ENCODE measurements at regions not wholly inside any gene's neighbourhood (a gene's known extent, or its start where the extent isn't known, plus 50 kb on each side); places are given as distances from the start of the nearest gene placed in this dataset.

GRCh38 chr20:12047838-12048432 is 130.2 kb downstream of the BTBD3 start:
- DNase-seq: no peak
- no peak for TF ChIP-seq GATA1 (IDR thresholded peaks at IDR 0.05; ENCODE audit: low read depth, low read length)
- no peak for TF ChIP-seq POLR2A (IDR thresholded peaks at IDR 0.05; ENCODE audit: low read length)

DNA sequence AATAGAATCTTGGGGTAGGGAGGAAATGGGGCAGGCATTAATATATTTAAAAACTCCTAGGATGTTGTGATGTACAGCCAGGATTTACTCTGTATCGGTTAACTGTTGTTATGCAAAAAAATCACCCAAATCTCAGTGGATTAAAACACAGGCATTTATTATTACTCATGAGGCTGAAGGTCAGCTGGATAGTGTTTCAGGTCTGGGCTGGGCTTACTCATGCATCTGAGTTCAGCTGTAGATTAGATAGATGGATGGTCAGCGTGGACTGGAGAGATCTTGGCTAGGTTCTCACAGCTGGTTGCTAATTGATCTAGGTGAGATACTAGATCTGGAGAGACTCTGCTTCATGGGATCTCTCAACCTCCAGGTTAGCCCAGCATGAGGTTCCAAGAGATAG is 131.4 kb downstream of the BTBD3 start:
- no peak for DNase-seq

GRCh38 chr20:12051206-12052163 is 133.8 kb downstream of the BTBD3 start:
- TF ChIP-seq POLR2A (IDR thresholded peaks at IDR 0.05; ENCODE audit: low read length) (no peak), GATA1 (IDR thresholded peaks at IDR 0.05; ENCODE audit: low read depth, low read length) (no peak)
- DNase-seq: no peak

More for the DNA sequence above, 131.4 kb downstream of the BTBD3 start:
- no peak for TF ChIP-seq POLR2A (IDR thresholded peaks at IDR 0.05; ENCODE audit: low read length)
- TF ChIP-seq GATA1 (IDR thresholded peaks at IDR 0.05; ENCODE audit: low read depth, low read length): no peak

- no peak for DNase-seq
- TF ChIP-seq GATA1 (IDR thresholded peaks at IDR 0.05; ENCODE audit: low read depth, low read length): no peak
- no peak for TF ChIP-seq POLR2A (IDR thresholded peaks at IDR 0.05; ENCODE audit: low read length)
Measured at GRCh38 chr20:12053353-12053752, 135.7 kb downstream of the BTBD3 start.

GRCh38 chr20:12054556-12054955 is 136.9 kb downstream of the BTBD3 start:
- DNase-seq: no peak
- TF ChIP-seq POLR2A (IDR thresholded peaks at IDR 0.05; ENCODE audit: low read length) (no peak), GATA1 (IDR thresholded peaks at IDR 0.05; ENCODE audit: low read depth, low read length) (no peak)

GRCh38 chr20:12055161-12055560 is 137.5 kb downstream of the BTBD3 start:
- DNase-seq: no peak
- TF ChIP-seq POLR2A (IDR thresholded peaks at IDR 0.05; ENCODE audit: low read length) (no peak), GATA1 (IDR thresholded peaks at IDR 0.05; ENCODE audit: low read depth, low read length) (no peak)

DNA sequence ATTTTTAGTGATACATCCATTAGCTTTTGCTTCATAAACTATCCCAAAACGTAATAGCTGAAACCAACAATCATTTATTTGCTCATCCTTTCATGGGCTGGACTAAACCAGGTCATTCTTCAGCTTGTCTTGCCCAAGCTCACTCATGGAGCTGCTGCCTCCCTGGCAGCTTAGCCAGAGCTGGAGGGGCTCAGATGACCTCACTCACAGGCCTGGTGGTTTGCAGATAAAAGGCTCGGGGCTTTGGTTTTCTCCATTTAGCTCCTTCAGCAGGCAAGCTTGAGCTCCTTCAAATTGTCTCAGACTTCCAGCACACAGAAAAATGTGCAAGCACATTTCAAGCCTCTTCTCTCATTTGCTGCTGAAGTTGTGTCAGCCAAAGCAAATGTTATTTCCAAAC is 139.1 kb downstream of the BTBD3 start:
- TF ChIP-seq GATA1 (IDR thresholded peaks at IDR 0.05; ENCODE audit: low read depth, low read length): no peak
- no peak for TF ChIP-seq POLR2A (IDR thresholded peaks at IDR 0.05; ENCODE audit: low read length)
- DNase-seq: no peak

GRCh38 chr20:12057778-12058177 is 140.1 kb downstream of the BTBD3 start:
- DNase-seq: no peak
- no peak for TF ChIP-seq GATA1 (IDR thresholded peaks at IDR 0.05; ENCODE audit: low read depth, low read length)
- TF ChIP-seq POLR2A (IDR thresholded peaks at IDR 0.05; ENCODE audit: low read length): no peak

GRCh38 chr20:12058216-12058615 is 140.5 kb downstream of the BTBD3 start:
- no peak for DNase-seq
- no peak for TF ChIP-seq GATA1 (IDR thresholded peaks at IDR 0.05; ENCODE audit: low read depth, low read length)
- no peak for TF ChIP-seq POLR2A (IDR thresholded peaks at IDR 0.05; ENCODE audit: low read length)

DNA sequence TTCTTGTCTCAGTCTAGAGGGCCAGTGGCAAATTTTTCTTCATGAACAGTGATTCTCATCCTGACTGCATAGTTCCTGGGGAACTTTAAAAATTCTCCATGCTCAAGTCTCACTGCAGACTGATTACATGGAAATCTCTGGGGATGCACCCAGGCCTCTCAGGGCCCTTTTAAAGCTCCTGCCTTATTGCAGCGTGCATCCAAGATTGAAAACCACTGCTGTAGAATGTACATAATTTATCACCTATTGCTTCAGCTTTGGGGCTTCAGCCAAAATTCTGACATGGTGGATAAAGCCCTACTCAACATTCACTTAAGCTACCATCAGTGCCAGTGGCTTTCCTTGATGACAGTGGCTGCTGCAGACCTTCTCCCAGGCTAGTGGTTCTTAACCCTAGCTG is 143.8 kb downstream of the BTBD3 start:
- no peak for DNase-seq
- TF ChIP-seq GATA1 (IDR thresholded peaks at IDR 0.05; ENCODE audit: low read depth, low read length) (no peak), POLR2A (IDR thresholded peaks at IDR 0.05; ENCODE audit: low read length) (no peak)

DNA sequence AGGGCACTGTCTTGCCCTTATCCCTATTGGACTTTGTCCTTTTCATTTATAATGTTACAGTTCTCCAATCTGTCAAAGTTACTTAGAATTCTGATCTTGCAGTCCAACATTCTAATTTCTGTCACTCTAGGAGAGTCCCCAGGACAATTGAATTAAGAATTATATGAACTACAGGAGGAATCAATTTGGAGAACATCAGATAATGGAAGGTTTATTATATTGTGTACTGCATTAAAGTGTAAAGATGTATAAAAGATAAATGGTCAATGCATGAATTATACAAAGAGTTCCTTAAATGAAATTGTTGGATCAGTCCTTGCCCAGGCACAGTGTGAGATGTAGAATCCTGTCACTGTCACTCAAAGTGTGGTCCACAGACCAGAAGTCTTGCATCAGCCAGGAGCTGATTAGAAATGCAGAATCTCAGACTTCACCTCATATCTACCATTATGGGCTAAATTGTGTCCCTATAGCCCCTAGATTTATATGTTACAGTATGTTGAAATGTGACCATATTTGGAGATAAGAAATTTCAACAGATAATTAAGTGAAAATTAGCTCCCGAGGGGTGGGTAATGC is 145.5 kb downstream of the BTBD3 start:
- no peak for DNase-seq
- TF ChIP-seq GATA1 (IDR thresholded peaks at IDR 0.05; ENCODE audit: low read depth, low read length): no peak
- TF ChIP-seq POLR2A (IDR thresholded peaks at IDR 0.05; ENCODE audit: low read length): no peak

GRCh38 chr20:12064540-12064939 is 146.8 kb downstream of the BTBD3 start:
- DNase-seq: no peak
- no peak for TF ChIP-seq GATA1 (IDR thresholded peaks at IDR 0.05; ENCODE audit: low read depth, low read length)
- TF ChIP-seq POLR2A (IDR thresholded peaks at IDR 0.05; ENCODE audit: low read length): no peak

GRCh38 chr20:12067686-12068085 is 150.0 kb downstream of the BTBD3 start:
- DNase-seq: no peak
- no peak for TF ChIP-seq POLR2A (IDR thresholded peaks at IDR 0.05; ENCODE audit: low read length)

DNA sequence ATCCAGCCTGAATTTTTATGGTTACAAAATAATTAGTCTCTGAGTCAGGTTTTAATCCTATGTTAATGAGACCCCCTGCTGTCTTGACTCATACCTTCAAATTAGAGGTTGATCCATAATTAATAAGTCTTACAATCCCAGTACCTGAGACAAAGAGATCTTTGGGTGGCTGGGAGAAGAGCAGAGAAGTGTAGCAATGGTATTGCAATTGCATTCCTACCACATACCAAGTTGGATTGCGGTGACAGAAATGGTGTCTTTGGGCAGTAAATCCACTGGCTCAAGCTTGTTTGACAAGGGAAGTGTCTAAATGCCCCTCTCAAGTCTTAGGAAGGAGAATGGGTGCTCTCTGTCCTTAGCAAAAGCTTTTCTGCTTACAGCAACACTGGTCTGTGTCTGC is 150.4 kb downstream of the BTBD3 start:
- no peak for TF ChIP-seq GATA1 (IDR thresholded peaks at IDR 0.05; ENCODE audit: low read depth, low read length)
- no peak for TF ChIP-seq POLR2A (IDR thresholded peaks at IDR 0.05; ENCODE audit: low read length)
- DNase-seq: no peak
